ENCODE measurements at regions not wholly inside any gene's neighbourhood (a gene's known extent, or its start where the extent isn't known, plus 50 kb on each side); places are given as distances from the start of the nearest gene placed in this dataset.

DNA sequence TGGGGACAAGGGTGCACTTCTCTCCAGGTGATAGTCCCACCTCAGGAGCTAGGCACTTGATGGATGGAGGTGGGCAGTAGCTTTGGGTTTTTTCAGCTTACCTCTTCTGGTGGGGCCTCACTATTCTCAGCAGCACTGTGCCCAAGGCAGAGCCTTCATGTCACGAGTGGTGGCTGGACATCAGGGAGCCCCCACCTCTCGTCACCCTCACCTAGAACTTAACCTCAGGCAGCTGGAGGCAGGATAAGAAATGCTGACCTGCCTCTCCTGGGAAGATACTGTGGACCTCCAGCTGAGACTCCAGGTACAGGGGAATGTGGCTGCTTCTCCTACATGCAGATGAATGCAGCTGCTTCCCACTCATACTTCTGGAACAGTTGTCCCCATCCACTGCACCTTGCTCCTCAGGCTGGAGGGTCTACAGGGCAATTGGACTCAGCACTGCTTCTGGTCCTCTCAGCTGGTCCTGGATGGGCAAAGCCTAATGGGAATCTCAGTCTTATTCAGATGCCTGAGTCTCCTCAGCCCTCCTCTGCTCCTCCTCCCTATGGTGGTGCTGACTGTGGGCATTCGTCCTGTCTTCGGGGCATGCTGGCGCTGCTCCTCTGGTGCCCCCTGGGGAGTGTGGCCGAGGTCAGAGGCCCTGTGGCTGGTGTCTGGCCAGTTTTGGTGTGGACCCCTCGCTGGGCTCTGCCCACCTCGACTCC is 129.9 kb downstream of the KLF13 start:
- DNase-seq, result no peak

GRCh38 chr15:31457161-31457560 is 130.5 kb downstream of the KLF13 start:
- no peak for DNase-seq

GRCh38 chr15:31457631-31458526 is 131.2 kb downstream of the KLF13 start:
- no peak for DNase-seq

GRCh38 chr15:31458596-31459399 is 132.2 kb downstream of the KLF13 start:
- DNase-seq, result no peak

GRCh38 chr15:31459400-31459748 is 132.7 kb downstream of the KLF13 start:
- DNase-seq, result no peak

DNA sequence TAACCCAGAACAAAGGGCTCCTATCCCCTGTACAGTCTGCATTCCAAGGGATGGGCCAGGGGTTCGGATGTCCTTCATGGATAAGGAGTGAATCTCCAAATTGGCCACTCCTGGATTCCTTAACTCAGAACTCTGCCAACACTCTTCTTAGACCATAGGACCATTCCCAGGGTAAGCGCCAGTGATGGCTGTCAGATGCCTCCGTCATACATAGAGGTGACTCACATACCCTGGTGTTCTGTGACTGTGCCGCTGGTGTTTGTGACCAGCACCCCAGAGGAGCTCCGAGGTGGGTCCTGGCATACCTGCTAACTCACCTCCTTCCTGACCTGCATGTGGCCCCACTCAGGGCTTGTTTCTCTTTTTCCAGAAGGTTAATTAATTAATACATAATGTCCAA is 134.7 kb downstream of the KLF13 start:
- DNase-seq, result no peak

DNA sequence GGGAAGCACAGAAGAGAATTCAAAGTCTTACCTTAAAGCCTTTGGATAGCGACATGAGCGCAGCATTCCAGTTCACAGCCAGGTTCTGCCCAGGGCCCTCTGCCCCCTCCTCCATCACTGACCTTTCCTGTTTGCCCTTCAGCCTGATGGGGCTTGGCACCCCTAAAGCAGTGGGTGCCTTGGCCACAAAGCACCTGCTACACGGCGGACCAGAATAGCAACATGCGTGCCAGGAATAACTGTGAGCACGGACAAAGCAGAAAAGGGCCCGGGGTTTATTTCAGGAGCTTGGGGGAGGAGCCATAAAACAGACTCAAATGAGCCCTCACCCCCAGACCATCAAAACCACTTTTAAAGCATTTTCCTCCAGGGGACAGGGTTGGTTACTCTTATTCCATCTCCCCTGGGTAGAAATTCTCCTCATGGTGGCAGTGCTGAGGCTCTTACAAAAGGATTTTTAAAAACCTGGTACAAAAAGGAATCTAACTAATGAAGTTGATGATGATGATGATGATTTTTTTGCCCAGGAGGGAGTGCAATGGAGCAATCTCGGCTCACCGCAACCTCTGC is 135.4 kb downstream of the KLF13 start:
- DNase-seq, result no peak

GRCh38 chr15:31463521-31464102 is 137.0 kb downstream of the KLF13 start:
- no peak for DNase-seq

- DNase-seq, result no peak
Measured at GRCh38 chr15:31464216-31465082, 137.8 kb downstream of the KLF13 start.

DNA sequence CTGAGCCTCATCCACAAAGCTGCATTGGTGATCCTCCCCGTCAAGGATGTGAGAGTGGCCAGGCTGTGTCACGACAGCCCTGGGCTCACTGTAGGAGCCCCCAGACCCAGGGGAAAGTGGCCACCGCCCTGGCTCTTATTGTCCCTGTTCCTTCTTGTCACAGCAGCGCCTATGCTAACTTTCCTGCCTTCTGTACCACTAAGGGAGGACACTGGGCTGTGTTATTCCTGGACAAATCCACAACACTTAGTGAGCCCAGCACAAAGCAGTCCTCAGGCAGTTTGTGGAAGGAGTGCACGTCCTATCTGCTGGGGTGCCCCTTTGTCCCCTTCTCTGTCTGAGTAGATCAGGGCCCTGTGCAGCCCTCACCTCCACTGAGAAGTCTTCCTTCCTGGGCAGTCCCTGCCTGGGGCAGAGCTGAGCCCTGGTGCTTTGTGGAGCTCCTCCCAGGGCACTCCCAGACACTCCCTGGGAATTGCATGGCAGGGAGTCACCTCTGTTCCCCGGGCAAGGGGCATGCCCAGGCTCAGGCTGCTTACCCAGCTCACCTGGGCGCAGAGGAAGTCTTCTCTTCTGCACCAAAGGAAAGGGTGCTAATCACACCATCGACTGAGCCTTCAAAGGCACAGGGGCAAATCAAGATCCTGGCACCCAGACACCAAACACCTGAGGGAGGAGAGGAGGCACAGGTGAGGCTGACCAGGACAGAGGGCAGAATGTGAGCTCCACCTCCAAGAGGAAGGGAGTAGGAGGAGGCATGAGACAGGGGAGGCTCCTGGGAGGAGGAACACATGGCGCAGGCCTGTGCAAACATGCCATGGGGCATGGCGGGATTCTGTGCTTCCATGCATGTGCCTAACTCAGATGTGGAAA is 138.7 kb downstream of the KLF13 start:
- no peak for DNase-seq

GRCh38 chr15:31467361-31467760 is 140.7 kb downstream of the KLF13 start:
- no peak for DNase-seq

DNA sequence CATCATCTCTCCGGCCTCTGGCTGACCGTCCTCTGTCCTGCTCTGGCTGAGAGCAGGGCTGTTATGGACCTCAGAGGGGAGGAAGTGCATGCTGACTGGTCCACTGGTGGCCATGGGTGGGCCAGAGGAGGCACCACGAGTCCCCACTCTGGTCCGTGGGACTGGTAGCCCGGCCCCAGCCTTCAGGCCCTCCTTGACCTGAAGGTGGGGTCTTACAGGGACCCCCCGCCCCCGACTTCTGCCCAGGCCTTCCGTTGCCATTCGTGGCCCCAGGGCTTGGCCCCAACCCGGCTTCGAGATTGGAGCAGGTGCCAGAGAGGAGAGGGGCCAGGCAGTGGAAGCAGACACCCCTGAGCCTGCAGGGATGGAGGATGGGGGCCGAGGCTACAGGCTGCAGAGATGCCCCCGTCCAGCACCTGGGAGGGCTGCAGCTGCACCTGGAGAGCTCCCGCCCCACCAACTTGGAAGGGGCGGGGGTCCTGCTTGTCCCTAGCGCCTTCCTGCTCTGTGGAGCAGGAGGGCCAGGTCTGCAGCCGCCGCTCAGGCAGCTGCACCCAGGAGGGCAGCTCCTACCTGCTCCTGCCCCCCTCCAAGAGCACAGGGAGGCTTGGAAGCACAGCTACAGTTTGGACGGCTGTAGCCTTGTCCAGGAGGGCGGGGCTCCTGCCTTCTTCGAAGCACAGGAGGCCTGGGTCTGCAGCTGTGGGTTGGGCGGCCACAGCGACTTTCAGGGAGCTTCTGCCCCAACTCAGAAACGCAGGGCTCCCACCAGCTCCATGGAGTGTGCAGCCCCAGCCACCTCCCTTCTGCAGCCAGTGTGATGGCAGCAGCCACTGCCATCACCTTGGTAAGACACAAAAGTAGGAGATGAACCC is 142.5 kb downstream of the KLF13 start:
- DNase-seq, result no peak

DNA sequence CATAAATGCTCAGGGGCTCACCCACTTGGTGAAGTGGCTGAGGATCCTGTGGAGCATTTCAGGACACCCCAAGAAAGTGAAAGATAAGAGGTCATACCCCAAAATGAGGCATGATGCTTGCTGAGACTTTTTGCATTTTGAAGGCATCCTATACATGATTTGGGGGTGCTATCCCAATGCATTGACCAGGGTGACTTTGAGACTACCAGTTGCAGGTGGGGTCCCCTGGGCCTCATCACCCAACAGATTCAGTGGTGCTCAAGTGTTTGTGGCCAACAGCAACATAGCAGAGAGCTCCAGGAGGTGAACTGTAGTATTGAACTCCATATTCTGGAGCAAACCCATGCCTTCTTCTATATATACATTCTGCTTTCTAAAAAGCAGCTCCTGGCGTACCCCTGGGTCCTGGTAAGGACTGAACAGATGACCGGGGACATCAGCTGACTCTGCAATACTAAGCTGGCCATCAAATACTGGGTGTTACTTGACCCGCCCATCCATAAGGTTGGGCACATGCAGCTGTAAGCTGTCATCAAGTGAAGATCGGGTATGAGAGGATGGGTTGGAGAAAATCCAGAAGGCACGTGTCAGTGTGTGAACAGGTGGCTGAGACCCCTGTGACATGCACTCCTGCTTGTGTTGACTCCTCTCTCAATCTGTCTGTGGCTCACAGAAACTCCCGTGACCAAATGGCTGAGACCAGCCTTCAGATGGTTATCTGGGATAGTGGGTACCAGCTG is 143.3 kb downstream of the KLF13 start:
- DNase-seq, result no peak

DNA sequence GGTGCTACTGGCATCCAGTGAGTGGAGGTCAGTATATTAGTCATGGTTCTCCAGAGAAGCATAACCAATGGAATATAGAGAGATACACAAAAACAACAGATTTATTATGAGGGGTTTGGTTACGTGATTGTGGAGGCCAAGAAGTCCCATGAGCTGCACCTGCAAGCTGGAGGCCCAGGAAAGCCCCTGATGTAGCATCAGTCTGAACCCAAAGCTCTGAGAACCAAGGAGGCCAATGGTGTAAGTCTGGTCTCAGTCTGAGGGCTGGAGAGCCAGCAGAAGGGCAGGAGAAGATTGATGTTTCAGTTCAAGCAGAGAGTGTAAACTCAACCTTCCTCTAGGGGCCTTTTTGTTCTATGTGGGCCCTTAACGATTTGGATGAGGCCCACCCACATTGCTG is 144.1 kb downstream of the KLF13 start:
- DNase-seq, result no peak

DNA sequence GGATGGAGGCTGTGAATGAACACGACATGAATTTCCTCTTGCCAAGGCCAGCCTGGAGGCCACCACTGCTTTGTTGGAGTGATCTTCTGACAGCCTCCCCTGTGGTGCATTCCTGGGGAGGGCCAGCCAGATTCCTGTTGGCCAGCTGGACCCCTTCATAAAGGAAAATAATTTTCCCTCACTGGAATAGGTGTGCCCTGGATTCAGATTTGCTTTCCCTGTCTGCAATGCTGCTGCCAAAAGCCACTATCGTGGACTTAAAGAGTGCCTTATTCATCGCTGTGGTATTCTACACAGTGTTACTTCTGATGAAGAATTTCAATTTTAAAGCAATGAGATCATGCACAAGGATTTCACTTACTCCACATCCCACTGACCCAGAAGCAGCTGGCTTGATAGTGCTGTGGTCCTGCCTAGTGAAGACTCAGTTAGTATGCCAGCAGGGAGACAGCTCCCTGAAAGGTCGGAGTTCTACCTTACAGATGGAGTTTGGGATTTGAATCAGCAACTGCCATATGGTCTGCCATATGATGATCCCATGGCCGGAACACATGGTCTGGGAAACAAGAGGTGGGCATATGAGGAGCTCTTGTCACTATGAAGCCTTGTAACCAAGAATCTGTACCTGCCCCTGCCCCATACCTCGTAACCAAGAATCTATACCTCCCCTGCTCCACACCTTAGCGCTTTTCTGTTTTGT is 145.2 kb downstream of the KLF13 start:
- no peak for DNase-seq

DNA sequence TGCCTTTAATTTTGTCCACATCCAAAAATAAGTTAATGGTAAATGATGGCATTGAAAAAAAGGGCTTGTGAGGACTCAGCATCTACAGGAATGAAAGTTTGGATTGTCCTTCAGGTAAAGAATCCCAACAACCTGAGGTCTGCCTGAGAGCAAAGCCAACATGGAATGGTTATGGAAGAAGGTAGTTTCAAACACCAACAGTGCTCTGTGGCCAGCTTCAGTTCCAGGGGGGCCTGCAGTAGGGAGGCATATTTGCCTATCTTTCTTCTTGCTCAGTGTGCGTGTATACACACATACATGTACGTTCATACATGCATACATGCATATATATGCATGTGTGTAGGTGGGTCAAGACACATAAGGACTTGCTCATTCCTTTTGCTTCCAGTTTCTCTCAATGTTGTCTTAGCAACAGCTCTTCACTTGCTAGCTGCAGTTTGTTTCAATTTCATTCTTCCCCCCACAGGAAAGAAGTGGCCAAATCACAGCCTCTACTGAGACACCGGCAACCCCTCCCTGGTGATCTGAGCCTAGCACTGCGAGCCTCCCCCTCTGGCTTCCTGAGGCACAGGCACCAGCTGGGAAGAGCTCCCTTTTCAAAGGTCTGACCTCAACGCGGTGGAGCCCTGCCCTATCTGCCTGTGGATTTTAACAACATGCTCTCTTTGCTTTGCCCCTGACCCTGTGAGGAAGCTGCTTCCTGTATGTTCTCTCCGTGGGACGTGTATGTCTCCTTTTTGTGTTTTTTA is 146.2 kb downstream of the KLF13 start:
- DNase-seq, result no peak

DNA sequence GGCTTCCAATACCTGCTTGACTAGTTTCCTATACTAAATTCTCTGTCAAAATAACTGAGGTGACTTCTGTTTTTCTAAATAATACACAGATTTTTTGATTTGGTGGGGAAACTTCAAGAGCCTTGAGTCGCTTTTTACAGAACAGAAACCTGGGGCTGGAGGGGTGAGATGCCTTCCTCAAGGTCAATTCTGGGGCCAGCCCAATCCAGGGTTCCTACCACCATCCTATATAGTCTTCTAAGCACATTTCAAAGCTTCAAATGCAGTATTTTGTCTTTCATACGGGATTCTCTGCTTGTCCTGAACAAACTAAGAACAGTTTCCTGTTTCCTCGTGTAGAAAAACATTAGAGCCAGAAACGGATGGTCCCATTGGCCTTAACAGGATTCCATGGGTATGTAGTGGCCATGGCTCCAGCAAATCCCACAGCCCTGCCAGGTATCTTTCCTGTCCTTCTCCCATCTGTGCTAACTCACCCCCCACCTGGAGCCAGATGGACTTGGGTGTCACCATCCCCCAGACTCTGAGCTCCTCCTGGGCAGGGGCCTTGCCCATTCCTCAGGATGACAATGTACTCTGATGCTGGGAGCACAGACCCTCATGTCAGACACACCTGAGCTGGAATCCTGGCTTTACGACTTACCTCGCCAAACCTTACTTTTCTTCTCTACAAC is 146.9 kb downstream of the KLF13 start:
- no peak for DNase-seq
